ENCODE measurements at regions not wholly inside any gene's neighbourhood (a gene's known extent, or its start where the extent isn't known, plus 50 kb on each side); places are given as distances from the start of the nearest gene placed in this dataset.

GRCh38 chr10:78348411-78349164, 314.9 kb downstream of the RPS24 start:
- DNase-seq, result no peak

- no peak for DNase-seq
Measured at GRCh38 chr10:78349165-78349516, 315.5 kb downstream of the RPS24 start.

- DNase-seq, result no peak
Measured at GRCh38 chr10:78349911-78350663, 316.4 kb downstream of the RPS24 start.

GRCh38 chr10:78351283-78351682, 317.6 kb downstream of the RPS24 start:
- DNase-seq, result no peak

GRCh38 chr10:78351809-78352208, 318.1 kb downstream of the RPS24 start:
- DNase-seq, result no peak

GRCh38 chr10:78353636-78354035, 320.0 kb downstream of the RPS24 start:
- DNase-seq, result no peak

DNA sequence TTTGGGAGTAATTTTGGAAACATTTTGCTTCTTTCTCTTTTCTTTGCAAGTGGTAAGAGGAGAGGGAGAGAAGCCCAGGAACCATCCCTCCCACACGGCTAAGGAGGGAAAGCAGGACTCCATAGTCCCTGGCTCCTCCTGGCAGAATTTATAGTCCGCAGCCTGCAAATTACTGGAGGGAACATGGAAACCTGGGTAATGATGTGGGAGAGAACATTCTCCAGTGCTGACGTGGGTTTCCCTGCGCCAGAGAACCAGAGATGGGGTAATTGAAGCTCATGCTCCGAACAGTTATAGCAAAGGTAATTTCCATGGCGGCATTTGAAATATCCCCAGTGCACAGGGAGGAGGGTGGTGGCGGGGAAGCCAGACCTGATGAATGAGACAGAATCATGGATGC, 320.4 kb downstream of the RPS24 start:
- DNase-seq, result no peak

- DNase-seq, result no peak
Measured at GRCh38 chr10:78356291-78356900, 322.7 kb downstream of the RPS24 start.

DNA sequence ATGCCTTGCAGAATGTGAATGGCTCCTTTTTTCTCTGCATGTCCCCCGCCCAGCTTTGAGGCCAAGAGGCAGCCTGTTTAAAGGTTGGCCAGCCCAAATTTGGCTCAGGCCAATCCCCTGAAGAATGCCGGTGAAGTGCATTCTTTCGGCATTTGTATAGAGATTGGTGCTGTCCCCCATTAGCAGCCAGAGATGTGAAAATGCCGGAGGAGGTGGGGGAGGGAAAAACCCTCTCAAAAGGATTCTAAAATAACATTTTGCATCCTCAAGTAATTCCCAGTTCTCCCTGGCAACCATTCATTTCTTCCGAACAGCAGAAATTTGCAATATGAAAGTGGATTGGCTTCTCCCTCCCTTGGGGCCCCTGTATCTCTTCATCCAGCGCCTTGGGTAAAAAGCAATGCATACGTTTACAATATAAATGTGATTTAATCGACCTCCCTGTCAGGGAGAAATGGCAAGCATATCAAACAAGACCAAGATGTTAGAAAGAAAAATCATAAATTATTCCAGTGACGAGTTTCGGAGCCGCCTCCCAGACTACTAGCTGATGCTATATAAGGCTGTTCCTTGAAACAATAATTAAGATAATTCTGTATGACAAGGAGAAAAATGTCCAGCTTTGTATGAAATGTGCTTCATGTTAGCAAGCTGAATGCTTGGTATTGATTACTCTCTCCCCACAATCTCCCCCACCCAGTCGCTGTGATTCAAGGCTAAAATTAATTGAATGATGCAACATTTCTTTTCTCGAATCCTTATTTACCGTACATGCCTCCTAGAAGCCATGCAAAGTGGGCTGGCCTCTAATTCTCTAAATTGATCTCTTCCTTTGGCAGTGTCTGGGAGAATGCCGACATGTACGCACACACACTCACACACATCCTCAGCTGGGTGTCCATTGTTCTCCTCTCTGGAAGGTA, 323.7 kb downstream of the RPS24 start:
- no peak for DNase-seq

DNA sequence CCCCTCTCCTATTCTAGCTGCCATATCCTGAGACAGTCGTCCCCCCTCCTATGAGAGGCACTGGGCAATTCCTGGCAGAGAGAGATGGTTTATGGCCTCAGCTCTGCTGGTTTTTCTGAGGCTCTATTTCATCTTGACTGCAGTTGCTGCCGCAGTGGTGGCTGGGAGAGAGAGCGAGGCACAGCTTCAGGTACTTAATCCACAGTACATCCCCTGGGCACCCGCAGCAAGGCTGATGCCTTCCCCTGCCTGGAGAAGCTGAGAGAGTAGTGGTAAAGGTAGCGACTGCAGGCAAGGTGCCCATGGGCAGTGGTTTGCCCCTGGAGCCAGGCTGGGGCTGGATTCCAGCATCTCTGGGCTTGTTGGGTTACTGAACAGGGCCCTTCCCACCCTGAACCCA, 324.7 kb downstream of the RPS24 start:
- DNase-seq, result no peak

GRCh38 chr10:78358982-78359381, 325.3 kb downstream of the RPS24 start:
- DNase-seq, result no peak

GRCh38 chr10:78359640-78360091, 326.0 kb downstream of the RPS24 start:
- no peak for DNase-seq

DNA sequence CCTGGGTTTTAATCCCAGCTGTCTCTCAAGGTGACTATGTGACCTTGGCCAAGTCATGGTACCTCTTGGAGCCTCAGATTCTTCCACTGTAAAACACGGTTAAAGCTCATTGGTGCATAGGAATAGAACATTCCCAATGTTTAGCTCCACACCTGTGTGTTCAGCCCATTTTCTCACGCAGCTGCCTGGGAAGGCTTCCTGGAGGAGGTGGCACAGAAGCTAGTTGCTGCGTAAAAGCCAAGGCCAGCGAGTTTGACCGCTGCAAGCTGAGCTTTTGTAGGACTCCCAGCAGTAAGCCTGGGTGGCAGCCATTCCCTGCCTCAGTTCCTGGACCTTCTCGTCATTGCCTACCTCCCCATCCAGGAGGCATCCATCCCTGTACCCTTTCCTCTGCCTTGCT, 326.6 kb downstream of the RPS24 start:
- DNase-seq, result no peak

DNA sequence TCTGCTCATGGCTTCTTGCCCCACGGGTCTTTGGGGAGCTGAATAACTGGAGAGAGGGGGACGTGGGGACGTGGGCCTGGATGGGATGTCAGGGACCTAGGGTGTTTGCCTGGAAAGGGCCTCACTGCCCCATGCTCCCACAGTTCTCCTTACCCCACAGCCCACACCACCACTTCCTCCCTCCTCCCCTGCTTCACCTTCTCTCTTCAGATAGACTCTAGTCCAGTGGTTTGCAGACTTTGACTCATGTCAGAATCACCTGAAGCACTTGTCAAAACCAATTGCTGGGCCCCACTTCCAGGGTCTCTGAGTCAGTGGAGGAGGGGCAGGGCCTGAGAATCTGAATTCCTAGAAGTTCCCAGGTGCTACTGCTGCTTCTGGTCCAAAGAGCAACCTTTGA, 327.4 kb downstream of the RPS24 start:
- no peak for DNase-seq

DNA sequence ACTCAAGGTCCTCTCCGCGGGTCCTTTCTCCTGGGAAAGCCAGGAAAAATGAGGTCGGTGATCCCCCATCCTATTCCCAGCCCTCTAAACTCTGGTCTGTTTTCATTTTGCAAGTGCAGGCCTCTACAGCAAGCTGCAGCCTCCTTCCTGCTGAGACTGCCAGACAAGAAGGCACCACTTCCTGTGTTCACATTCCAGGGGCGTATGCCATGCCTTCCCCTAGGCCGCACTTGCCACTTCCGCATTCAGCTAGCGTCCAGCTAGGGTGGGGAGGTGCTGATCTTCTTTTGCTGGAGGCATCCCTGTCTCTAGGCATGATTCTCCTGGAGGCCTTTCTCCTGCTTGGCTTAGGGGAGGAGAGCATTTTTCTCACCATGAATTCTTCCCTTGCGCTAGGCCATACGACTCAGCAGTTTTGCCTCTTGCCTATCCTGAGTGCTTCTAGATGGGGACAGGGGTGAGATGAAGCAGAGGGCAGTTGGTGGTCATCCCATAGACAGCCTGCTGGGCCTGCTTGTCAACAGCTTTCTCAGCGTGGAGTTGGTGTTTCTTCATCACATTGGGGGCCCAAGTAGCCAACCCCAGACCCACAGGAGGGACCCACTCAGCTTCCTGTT, 328.9 kb downstream of the RPS24 start:
- DNase-seq, result no peak

GRCh38 chr10:78363190-78363589, 329.5 kb downstream of the RPS24 start:
- DNase-seq, result no peak

GRCh38 chr10:78365694-78366093, 332.0 kb downstream of the RPS24 start:
- DNase-seq, result no peak

- no peak for DNase-seq
Measured at GRCh38 chr10:78366663-78367411, 333.2 kb downstream of the RPS24 start.

DNA sequence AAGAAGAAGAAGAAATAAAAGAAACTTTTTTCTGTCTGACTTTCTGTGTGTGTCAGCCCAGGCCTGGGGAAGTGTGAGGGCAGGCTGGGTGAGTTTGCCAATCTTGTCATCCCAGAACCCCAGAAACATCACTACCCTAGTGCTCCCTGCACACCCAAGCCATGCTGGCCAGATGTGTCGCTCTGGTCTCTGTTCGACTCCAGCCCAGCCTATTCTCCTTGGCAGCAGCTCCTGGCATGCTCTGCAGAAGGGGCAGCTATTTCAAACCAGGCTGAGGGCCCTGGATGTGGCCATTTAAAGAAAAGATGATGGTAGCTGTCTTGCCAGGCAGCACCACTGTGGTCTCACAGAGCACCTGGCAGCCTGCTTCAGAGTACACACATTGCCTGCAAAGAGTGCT, 334.1 kb downstream of the RPS24 start:
- no peak for DNase-seq

- DNase-seq, result no peak
Measured at GRCh38 chr10:78371136-78371535, 337.5 kb downstream of the RPS24 start.

DNA sequence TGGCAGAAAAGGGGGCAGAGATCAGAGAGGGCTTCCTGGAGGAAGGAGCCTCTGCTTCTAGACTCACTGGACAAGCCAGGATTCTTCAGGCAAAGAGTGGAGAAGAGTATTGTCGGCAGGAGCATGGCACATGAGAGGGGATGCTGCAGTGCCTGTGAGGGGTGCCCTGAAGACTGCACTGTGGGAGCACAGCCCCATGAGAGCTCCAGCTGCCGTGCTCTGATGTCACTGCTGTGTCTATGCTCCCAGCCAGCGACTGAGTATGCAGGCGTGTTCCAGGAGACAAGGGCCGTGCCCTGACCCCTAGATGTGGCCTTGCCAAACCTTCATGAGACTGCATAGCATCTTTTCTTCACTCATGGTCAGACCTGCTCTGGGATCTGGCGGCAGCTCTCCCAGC, 339.1 kb downstream of the RPS24 start:
- DNase-seq, result no peak

Measured in NCI-H1694 (cell line).